ENCODE measurements at regions not wholly inside any gene's neighbourhood (a gene's known extent, or its start where the extent isn't known, plus 50 kb on each side); places are given as distances from the start of the nearest gene placed in this dataset.

GRCh38 chr13:111913761-111914140 is 153.2 kb upstream of the SOX1 start:
- TF ChIP-seq CTCF (IDR thresholded peaks at IDR 0.05) (no peak), POLR2AphosphoS5 (IDR thresholded peaks at IDR 0.05) (no peak)
